K562 (cell line): ENCODE measurements at regions not wholly inside any gene's neighbourhood (a gene's known extent, or its start where the extent isn't known, plus 50 kb on each side); places are given as distances from the start of the nearest gene placed in this dataset.

Experiments
- ATAC-seq: fragments of 200-7000 bp; cut with Tn5 transposase; 3 replicates; pipeline ENCODE4 v1.9.1; 2020; ENCODE audit warnings: moderate library complexity
- BruUV-seq: library from RNA; stranded (reverse); fragments of 400-500 nt; replicated peaks from 2 replicates; lab custom pipeline; 2021; lab: Mats Ljungman, UMichigan
- CTCF ChIA-PET: fragments of 300-600 bp; formaldehyde crosslinking; extraction: SDS; loops from one replicate; lab custom pipeline; 2021; ENCODE audit warnings: low intra/inter-chr PET ratio; lab: Yijun Ruan, JAX
- POLR2A ChIA-PET: fragments of 300-600, 350-650 bp; sonication (Branson Sonifier 250); formaldehyde crosslinking; extraction: SDS; loops from one replicate; lab custom pipeline; 2021; ENCODE audit warnings: antibody characterized with exemption, inconsistent platforms; lab: Yijun Ruan, JAX
- DNase-seq, 4 experiments: peaks; one replicate each; pipeline versions ENCODE4 v3.0.0 to v3.0.0-alpha.2; 2011 to 2018; ENCODE audit warnings: low spot score in 3 of 4, mixed read lengths in 3 of 4; ENCODE audit errors: extremely low read depth in 1 of 4
- FAIRE-seq: peaks from 2 replicates; lab custom pipeline; 2011; peaks lifted over from hg19 to GRCh38; lab: Jason Lieb, UNC
- H2AFZ ChIP-seq: 2 replicates; pipeline ENCODE4 v1.6.0; 2011; ENCODE audit warnings: low read depth, low read length, control low read depth, inconsistent platforms
- H3K27ac ChIP-seq: fragments of 200-600 bp; 3 replicates; pipeline ENCODE4 v1.8.0; 2011; ENCODE audit warnings: low read depth, mild to moderate bottlenecking, control low read depth, inconsistent platforms, low read length, moderate library complexity, mixed read lengths; ENCODE audit errors: extremely low read depth
- H3K27me3 ChIP-seq, 2 experiments: fragments of 300-600 bp in 1 of 2; 2 replicates in 1 of 2; 3 replicates in 1 of 2; pipeline versions ENCODE4 v1.6.0 to v1.8.0; 2011; ENCODE audit warnings: inconsistent platforms in 2 of 2, low read length in 2 of 2, mild to moderate bottlenecking in 1 of 2, mixed read lengths in 1 of 2, moderate library complexity in 1 of 2; ENCODE audit not compliant: control insufficient read depth in 2 of 2, insufficient read depth in 2 of 2
- H3K36me3 ChIP-seq: fragments of 300-600 bp; 3 replicates; pipeline ENCODE4 v1.8.0; 2011; ENCODE audit warnings: mild to moderate bottlenecking, low read length, inconsistent platforms; ENCODE audit not compliant: control insufficient read depth, insufficient read depth
- H3K4me1 ChIP-seq, 2 experiments: fragments of 200-600 bp in 1 of 2; replicated peaks in 1 of 2; 2 replicates in 1 of 2; 3 replicates in 1 of 2; pipeline versions ENCODE4 v1.5.1 to v1.8.0; 2011; ENCODE audit warnings: inconsistent platforms in 2 of 2, low read length in 2 of 2, mild to moderate bottlenecking in 1 of 2, mixed read lengths in 1 of 2, moderate library complexity in 1 of 2; ENCODE audit not compliant: control insufficient read depth in 2 of 2, insufficient read depth in 2 of 2
- H3K4me2 ChIP-seq: 2 replicates; pipeline ENCODE4 v1.6.1; 2011; ENCODE audit warnings: low read length, control low read depth, inconsistent platforms, mixed read lengths; ENCODE audit not compliant: insufficient read depth
- H3K4me3 ChIP-seq: fragments of 200-600 bp; sonication (generic), shearing (Covaris generic); 2 replicates; pipeline ENCODE4 v1.5.1; 2016; ENCODE audit warnings: control low read depth, inconsistent platforms
- H3K79me2 ChIP-seq: fragments of 200-600 bp; 3 replicates; pipeline ENCODE4 v1.8.0; 2011; ENCODE audit warnings: low read length, inconsistent platforms; ENCODE audit not compliant: control insufficient read depth, insufficient read depth
- H3K9ac ChIP-seq, 2 experiments: 2 replicates each; pipeline versions ENCODE4 v1.6.0 to v1.6.1; 2011; ENCODE audit warnings: low read depth in 2 of 2, low read length in 2 of 2, control low read depth in 1 of 2, inconsistent platforms in 1 of 2, mild to moderate bottlenecking in 1 of 2, mixed read lengths in 1 of 2; ENCODE audit not compliant: insufficient read depth in 1 of 2
- H3K9me1 ChIP-seq: one replicate; pipeline ENCODE4 v1.6.0; 2011; ENCODE audit warnings: inconsistent platforms, mild to moderate bottlenecking, low read length, moderate library complexity; ENCODE audit not compliant: control insufficient read depth, insufficient read depth
- H3K9me3 ChIP-seq: replicated peaks from 2 replicates; pipeline ENCODE4 v1.5.1; 2011; ENCODE audit warnings: low read depth, low read length, inconsistent platforms; ENCODE audit not compliant: control insufficient read depth, insufficient read depth
- H4K20me1 ChIP-seq: replicated peaks from 2 replicates; pipeline ENCODE4 v1.6.1; 2011; ENCODE audit warnings: low read length, inconsistent platforms, mixed read lengths; ENCODE audit not compliant: control insufficient read depth, insufficient read depth
- DEAF1 ChIP-seq: fragments of 450-650 bp; formaldehyde crosslinking; IDR thresholded peaks from 2 replicates; pipeline ENCODE4 v1.4.0; 2020; ENCODE audit warnings: mild to moderate bottlenecking, moderate library complexity
- HES1 ChIP-seq: fragments of 450-650 bp; IDR thresholded peaks from 2 replicates; pipeline ENCODE4 v1.6.1; 2016; ENCODE audit warnings: low read depth, mild to moderate bottlenecking, moderate library complexity
- ZNF3 ChIP-seq: fragments of 250-450 bp; sonication (Bioruptor Pico); IDR thresholded peaks from 2 replicates; pipeline ENCODE4 v1.5.0; 2021; ENCODE audit warnings: mild to moderate bottlenecking, moderate library complexity
- WGBS: fragments of 100-300 bp; shearing (Covaris generic); methylation state at CpG from one replicate; pipeline ENCODE4 v1.1.6; 2016; ENCODE audit warnings: low coverage, mixed read lengths; ENCODE audit not compliant: insufficient coverage; ENCODE audit errors: missing lambda C conversion rate; 5-methylcytosine and 5-hydroxymethylcytosine counted together
- in situ Hi-C: fragments of 300-500 bp; cut with MboI; formaldehyde crosslinking; loops from 4 replicates; pipeline ENCODE4 v1.15.0; 2018; ENCODE audit warnings: inconsistent platforms, mixed read lengths
- intact Hi-C: fragments of 100-400 bp; cut with micrococcal nuclease; formaldehyde crosslinking; loops from 2 replicates; pipeline ENCODE4 v1.14.2; 2022

GRCh38 chr10:65135508-65135907, 1614.3 kb downstream of the REEP3 start:
- FAIRE-seq = no peak
- Histone ChIP-seq H2AFZ (no peak overlapping the region), H3K9me1 (no peaks in the 10 kb centered on the region), H3K4me2 (no peak overlapping the region), H3K27ac (no peak overlapping the region), H3K4me1 (no peaks in the 10 kb centered on the region), H4K20me1 (no peaks in the 10 kb centered on the region), H3K9me3 (no peaks in the 10 kb centered on the region), H3K79me2 (no peaks in the 10 kb centered on the region), H3K4me3 (no peak overlapping the region), H3K9ac (no peak overlapping the region), H3K27me3 (no peaks in the 10 kb centered on the region), H3K36me3 (no peaks in the 10 kb centered on the region)
- ATAC-seq = no peak
- 0% methylated on average over 1 of the region's 1 CpG for WGBS
- DNase-seq = no peak
- ChIA-PET POLR2A (no interaction called here), CTCF (no interaction called here)
- in situ Hi-C loops = no loop called here
- no TSS peak for BruUV-seq
- intact Hi-C loops = no loop called here
- TF ChIP-seq HES1 = no peak
- no peak for TF ChIP-seq DEAF1 (CRISPR knock-in tag)
- TF ChIP-seq ZNF3 (CRISPR knock-in tag) = no peak
